ENCODE measurements at regions not wholly inside any gene's neighbourhood (a gene's known extent, or its start where the extent isn't known, plus 50 kb on each side); places are given as distances from the start of the nearest gene placed in this dataset.

GRCh38 chr11:70522593-70523311, 124.4 kb downstream of the CTTN start:
- DNase-seq: no peak

DNA sequence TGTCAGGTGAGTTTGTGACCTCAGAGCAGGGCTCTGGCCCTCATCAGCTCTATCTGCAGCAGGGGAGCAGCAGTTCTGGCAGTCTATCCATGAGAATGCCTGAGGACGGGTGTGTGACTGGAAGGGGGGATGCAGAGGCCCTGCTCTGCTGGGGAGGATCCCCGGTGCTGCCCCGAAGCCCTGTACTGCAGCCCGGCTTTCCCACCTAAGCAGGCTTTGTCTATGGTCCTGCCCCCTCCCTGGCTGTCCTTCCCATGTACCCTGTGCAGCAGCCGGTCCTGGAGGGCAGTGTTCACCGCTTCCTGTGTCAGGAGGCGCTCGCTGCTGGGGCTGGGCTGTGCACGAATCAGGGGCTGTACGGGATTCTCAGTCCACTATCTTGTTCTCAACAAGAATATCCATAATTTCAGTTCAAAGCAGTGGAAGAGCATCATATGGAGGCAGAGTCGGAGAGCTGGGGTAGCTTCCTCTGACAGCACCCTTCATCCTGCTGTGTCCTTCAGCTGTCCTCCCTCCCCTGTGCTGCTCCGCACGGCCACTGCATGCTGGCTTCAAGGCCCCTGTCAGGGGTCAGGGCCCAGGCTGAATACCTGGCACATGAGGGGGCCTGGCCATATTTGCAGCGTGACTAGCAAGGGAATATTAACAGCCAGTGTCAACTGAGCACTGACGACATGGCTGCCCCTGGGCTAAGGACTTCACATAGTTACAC, 125.2 kb downstream of the CTTN start:
- DNase-seq: no peak

- no peak for DNase-seq
These were observed 126.0 kb downstream of the CTTN start for GRCh38 chr11:70524096-70524922.

DNA sequence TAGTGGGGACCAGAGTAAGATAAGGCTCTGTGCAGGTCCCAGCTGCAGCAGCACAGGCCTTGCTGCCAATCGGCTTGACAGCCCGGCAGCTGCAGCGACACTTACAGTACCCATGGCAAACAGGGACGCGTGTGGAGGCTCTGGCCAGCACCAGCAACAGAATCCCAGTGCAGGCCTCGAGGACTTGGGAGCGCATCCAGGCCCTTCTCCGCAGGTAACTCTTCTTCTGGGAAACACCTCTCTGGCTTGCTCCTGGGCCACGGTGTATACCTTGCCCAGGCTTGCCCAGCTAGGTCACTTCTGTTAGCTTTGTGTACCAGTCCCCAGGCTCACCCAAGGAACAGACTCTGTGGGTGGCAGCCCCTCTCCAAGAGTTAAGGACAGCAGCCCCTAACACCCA, 126.7 kb downstream of the CTTN start:
- DNase-seq: no peak

DNA sequence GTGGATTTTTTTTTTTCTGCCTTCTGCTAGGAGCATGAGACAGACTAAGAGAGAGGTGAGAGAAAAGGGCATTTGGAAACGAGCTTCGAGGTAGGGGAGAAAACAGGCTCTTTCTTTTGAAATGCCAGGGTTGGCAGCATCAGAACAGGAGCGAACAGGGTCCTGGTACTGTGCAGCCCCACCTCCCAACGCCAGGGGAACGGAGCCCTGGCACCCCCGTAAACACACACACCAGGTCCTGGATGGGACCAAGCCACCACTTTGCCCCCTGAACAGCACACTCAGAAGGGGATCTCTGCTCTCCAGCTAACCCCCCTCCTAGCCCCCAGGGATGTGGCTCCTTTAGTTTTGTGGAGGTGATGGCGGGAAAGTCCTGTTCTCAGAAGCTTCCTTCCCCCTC, 127.1 kb downstream of the CTTN start:
- DNase-seq: no peak

- no peak for DNase-seq
These were observed 128.1 kb downstream of the CTTN start for GRCh38 chr11:70526116-70527045.

GRCh38 chr11:70527046-70527395, 128.7 kb downstream of the CTTN start:
- DNase-seq: no peak

GRCh38 chr11:70527429-70528045, 129.2 kb downstream of the CTTN start:
- DNase-seq: no peak

DNA sequence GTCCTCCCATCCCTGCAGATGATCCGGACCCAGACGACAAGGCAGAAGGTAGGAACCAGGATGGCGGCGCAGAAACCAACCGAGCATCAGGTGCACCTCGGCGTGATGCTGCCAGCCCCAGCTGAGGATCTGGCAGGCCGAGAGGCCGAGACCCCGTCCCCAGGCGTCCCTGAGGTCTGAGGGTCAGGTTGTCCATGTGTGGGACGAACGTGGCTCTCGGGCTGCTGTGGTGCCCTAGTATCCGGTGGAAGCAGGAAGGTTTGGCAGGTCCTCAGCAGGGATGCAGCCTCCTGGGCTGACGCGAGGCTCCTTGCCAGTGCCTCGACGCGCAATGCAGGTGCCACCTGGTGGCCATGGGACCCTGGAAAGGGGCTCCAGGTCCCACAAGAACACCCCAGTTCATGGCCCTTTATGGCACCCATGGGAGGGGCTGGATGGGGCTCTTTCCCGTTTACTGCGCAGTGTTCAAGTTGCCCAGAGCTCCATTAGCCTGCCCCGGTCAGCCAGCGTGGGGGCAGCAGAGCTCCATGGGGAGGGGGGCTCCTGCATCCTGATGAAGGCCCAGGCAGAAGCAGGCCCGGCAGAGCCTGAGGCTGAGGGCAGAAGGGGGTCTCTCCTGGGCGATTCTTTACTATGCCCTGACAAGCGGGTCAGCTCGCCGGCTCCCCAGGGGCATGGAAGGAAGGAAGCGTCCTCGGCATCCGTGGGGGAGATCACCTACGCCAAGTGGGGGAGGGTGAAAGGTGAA, 129.9 kb downstream of the CTTN start:
- no peak for DNase-seq

GRCh38 chr11:70528794-70529580, 130.7 kb downstream of the CTTN start:
- no peak for DNase-seq

GRCh38 chr11:70530010-70530409, 131.7 kb downstream of the CTTN start:
- DNase-seq: no peak

- DNase-seq: no peak
These were observed 132.4 kb downstream of the CTTN start for GRCh38 chr11:70530629-70531185.

DNA sequence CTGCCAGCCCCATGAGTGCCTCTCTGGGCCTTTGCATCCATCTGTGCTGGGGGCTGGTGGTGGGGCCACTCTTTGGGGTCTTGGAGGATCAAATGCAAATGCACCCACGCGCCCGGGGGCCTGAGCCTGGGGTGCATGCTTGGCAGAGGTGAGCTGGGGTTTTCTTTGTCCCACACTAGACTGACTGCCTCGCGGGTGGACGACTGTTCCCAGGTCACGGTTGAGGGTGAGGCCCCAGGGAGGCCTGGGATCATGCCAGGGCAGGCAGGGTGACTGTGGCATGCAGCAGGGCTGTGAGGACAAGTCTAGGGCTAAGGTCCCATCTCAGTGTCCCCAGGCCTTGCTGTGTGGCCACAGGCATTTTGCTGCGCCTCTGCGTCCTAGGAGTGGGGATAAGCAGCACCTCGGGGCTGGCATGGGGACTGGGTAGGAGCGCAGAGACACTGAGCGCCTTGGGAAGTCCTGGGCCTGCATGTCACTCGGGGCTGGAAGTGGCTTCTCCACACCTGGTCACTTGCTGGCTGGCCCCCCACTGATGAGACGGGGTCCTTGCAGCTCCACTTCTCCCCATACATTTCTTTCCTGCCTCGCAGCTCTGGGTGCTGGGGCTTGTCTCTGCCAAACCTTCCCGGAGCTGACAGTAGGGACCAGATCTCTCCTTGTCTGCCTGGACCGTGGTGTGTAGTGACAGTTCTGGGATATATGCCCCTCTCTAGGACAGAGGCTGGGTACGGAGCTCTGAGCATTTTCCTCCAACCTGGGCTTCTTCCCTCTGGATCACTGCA, 133.1 kb downstream of the CTTN start:
- DNase-seq: no peak

DNA sequence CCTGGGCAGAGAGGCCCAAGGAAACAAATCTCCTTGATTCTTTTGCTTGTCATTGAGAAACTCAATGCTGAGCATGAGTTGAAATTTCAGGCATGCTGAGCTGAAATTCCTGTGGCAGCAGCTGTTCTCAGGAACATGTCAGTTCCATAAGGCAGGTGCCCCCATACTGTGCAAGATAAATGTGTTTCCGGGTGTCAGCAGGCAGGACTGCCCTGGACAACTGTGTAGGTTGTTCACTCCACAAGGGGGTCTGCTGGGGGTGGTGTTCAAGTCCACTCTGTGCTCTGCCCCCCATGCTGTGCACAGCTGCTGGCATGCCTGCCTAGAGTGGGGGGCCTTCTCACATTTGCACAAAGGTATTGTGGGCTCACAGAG, 133.7 kb downstream of the CTTN start:
- DNase-seq: no peak

GRCh38 chr11:70532731-70533130, 134.4 kb downstream of the CTTN start:
- DNase-seq: no peak

- no peak for DNase-seq
These were observed 137.1 kb downstream of the CTTN start for GRCh38 chr11:70535191-70535971.

DNA sequence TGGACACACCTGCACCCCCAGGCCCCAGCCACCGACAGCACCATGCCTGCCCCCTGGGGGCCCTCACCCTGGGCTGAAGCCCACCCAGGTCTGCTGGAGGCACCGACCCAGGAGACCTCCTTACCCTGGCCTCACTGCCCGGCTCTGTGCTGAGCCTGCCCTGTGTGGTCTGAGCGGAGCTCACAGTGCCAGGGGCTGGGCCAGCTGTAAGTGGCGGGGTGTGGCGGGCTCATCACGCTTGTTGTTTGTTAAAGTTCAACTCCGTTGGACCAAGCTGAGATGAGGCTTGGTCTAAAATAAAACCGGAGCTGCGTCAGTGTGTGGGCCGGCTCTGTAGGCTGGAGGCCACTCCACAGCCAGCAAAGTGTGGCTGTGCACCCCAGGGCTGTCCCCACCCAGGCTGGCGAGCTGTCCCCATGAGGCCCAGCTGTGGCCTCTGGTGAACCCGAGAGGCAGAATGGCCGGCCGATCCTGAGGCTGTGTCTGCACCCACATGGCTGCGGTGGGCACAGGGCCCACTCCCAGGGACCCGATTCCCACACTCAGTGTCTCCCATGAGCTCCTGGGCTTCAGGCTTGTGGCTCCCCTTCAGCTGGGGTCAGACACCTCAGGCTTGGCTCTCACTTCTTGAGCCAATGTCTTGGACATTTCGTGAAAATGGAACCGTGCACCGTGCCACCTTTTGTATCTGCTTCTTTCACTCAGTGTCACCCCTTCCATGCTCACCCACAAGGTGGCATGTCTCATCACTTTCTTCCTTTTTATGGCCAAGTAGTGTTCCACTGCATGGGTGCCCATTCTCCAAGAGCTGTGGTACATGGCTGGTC, 137.9 kb downstream of the CTTN start:
- no peak for DNase-seq

Data from T1000 (cell line).